Limb (tissue), 2 donors: ENCODE measurements at regions not wholly inside any gene's neighbourhood (a gene's known extent, or its start where the extent isn't known, plus 50 kb on each side); places are given as distances from the start of the nearest gene placed in this dataset.
"Not testable (repeated sequence)": the region's sequence is repeated elsewhere in the genome, so short reads cannot be mapped to it uniquely, and the experiment has no call there.

Experiments
- DNase-seq, 2 donors: peaks; one replicate each; pipeline ENCODE4 v3.0.0-alpha.2; 2016; ENCODE audit errors: extremely low spot score in 2 of 2

DNA sequence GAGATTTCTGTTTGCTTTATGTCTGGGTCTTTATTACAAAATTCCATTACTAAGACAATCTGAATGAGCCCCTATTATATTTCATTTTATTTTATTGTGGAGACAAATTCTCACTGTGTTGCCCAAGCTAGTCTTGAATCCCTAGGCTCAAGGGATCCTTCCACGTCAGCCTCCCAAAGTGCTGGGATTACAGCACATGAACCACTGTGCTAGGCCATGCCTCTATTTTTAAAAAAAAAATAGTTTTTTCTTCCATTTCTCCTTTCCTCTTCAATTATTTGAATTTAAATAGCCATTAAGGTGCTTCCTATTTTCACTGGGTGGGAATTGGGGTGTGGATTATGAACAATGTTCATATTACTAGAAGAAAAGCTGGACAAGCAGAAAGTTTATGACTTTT is 1587.4 kb downstream of the GRIK2 start:
- DNase-seq = no peak

DNA sequence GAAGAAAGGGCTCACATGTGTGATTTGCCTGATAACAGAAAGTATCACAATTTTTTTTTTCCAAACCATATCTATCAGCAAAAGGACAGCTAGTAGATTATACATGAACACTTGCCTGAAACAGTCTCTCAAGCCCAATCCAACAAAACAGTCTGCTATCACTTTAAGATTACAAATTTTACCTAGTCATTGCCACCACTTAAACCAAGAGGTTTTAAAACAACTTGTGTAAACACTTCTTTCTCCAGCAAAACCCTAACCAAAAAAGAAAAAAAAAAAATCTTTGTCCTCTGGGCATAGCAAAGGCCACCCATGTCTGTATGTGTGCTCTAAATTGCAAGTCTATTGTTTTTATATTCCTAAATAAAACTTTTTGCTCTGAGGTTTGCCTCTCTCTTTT is 1568.4 kb downstream of the GRIK2 start:
- no peak for DNase-seq

DNA sequence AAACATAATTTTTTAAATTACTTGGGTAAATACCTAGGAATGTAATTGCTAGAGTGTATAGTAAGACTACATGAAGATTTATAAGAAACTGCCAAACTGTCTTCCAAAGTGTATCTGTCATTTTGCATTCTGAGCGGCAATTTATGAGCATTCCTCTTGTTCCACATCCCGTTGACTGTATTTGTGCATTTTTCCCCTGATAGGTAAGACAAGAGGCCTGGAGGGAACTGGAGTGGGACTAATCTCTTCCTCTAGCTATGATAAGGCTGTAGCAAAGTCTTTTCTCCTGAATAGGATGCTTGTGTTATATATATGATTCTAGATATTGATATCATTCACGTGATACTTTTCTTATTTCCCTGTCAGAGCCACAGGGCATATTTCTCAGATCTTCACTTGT is 1557.5 kb downstream of the GRIK2 start:
- no peak for DNase-seq

- no peak for DNase-seq
These were observed 1551.0 kb downstream of the GRIK2 start for GRCh38 chr6:102944475-102944874.

DNA sequence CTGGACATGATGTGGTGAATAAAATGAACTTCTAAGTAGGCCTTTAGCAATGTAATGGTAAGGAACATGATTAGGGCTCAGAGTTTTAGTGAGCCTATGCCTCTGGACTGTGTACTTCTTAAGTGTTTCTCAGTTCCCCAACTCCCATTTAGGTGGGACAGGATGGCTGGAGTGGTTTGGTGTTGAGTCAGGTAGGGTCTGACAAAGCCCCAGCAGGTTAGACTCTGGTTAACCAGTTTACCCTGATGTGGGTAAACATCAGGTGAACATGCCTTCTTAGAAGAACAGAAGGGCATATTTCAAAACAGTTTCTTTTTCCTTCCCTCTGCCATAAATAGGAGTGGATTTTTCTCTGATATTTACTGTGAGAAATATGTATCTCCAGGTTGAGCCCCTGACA is 1548.7 kb downstream of the GRIK2 start:
- DNase-seq = no peak

GRCh38 chr6:102936959-102937358 is 1543.5 kb downstream of the GRIK2 start:
- no peak for DNase-seq

DNA sequence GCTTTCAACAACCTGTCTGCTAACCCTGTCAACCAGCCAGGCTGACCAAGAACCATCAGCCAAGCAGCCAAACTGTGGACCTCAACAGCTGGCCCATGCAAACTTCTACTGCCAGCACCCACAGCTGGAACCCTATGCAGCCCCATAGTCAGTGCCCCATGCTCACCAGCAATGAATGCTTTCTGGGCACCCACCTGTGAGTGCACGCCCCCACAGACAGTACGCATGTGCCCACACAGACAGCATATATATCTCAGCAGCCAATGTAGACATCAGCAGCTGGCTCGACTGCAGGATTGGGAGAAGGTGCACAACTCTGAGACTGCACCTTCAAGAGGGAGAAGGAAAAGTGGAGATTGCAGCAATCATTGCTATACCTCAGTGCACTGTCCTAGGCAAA is 1534.6 kb downstream of the GRIK2 start:
- DNase-seq = no peak

DNA sequence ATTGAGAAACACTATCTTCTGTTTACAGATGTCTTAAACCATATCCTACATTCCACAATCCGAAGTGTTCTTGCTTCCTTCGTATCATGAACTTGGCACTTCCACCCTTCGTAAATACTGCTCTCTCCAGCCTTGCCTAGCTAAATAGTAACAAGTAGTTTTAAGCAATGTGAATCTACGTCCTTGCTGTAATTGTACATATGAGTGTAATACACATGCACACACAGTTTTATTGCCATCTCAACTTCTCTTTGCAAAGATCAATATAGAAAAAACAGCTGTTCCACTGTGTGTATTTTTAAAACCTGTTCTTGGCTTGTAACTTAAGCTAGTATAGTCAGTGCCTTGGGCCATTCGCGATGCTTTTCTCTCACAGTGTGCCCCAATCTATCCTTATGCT is 1524.7 kb downstream of the GRIK2 start:
- peak in 1 of 2 donors; percentile 4 for DNase-seq

- DNase-seq = no peak
These were observed 1518.1 kb downstream of the GRIK2 start for GRCh38 chr6:102911571-102911970.

DNA sequence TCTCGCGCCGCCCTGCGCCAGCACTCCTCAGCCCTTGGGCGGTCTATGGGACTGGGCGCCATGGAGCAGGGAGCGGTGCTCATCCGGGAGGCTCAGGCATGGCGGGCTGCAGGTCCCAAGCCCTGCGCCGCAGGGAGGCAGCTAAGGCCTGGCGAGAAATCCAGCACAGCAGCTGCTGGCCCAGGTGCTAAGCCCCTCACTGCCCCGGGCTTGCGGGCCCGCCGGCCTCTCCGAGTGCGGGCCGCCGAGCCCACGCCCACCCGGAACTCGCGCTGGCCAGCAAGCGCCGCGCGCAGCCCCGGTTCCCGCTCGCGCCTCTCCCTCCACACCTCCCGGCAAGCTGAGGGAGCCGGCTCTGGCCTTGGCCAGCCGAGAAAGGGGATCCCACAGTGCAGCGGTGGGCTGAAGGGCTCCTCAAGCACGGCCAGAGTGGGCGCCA is 1517.2 kb downstream of the GRIK2 start:
- DNase-seq = not testable (repeated sequence)

DNA sequence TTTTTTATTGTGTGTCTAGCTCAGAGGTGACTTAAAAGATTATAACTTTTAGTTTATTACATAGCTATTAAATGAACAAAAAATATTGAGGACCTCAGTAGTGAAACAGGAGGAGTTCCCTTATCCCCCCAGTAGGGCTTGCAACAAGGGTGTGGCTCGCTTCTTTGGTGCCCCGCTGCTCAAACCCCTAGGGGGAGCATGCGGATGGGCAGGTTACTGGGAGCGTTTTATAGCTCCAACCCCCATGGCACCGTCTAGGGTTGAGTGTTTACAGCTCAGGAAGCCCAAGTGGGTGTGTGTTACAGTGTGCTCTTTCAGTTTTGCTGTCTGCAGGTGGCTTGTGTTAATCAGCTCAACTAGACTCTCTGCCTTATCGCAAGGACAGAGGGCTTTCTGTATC is 1513.7 kb downstream of the GRIK2 start:
- DNase-seq = no peak

DNA sequence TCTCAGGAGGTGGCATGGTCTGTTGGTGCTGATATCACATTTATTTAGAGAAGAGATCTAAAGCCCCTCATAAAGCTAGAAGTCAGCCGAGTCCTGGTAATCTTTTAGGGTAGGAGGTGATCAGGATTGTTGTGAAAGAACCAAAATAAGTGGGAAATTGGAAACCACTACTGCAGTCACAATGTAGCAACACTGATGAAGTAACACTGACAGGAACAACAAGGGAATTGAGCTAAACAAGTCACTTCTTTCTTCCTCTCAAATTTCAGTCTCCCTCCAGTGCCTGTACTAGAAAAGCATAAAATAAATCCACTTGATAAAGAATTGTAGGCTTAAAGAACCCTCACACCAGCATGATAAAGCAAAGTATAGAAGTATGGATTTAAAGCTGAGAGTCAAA is 1509.0 kb downstream of the GRIK2 start:
- DNase-seq = no peak

DNA sequence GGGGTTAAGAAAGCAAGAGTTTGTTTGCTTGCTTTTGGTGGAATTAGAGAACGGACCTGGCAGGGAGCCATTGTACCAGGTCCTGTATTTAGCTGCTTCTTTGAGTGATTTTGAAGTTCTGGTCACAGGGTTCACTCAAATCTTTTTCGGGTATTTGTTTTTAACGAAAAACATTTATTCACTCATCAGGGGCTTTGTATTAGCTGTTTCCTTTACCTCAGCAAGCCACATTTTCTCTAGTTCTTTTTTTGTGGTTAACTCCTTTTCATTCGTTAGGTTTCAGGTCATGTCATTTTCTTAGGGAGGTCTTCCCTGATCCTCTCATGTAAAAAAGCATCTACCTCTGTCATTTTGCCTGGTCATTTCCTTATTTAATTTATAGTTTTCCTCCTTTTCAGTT is 1502.2 kb downstream of the GRIK2 start:
- no peak for DNase-seq

DNA sequence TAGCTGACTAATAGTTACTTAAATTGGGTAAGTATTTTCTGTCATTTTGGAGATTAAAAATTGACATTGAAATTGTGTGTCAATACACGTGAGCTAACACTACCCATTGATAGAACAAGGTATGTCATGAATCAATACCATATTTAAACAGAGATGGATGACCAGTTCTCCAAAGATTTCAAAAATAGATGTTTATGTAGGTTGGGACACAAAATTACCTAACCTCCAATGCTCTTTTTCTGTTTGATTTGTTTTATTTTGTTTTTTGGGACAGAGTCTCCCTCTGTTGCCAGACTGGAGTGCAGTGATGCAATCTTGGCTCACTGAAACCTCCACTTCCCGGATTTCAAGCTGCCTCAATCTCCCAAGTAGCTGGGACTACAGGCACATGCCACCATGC is 1491.7 kb downstream of the GRIK2 start:
- no peak for DNase-seq

GRCh38 chr6:102853249-102853955 is 1459.9 kb downstream of the GRIK2 start:
- no peak for DNase-seq

- no peak for DNase-seq
These were observed 1455.3 kb downstream of the GRIK2 start for GRCh38 chr6:102848796-102849195.

GRCh38 chr6:102848210-102848609 is 1454.7 kb downstream of the GRIK2 start:
- no peak for DNase-seq

DNA sequence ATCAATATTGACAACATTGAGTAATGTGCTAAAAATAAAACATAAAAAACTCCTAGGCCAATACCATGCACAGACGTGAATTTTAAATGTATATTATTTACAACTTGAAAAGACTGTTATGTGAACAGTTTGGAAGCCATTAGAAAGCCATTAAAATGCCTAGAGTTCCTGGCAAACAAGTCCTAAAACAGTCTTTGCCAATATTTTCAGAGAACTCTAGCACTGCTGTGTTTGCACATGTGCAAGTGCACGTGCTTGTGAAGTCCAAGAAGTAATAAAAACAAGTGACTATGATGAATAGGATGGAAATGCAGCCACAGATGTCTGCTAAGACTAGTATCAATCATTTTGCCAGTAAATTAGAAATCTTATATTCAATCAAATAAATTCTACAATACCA is 1447.6 kb downstream of the GRIK2 start:
- peak in 1 of 2 donors; percentile 54 for DNase-seq

DNA sequence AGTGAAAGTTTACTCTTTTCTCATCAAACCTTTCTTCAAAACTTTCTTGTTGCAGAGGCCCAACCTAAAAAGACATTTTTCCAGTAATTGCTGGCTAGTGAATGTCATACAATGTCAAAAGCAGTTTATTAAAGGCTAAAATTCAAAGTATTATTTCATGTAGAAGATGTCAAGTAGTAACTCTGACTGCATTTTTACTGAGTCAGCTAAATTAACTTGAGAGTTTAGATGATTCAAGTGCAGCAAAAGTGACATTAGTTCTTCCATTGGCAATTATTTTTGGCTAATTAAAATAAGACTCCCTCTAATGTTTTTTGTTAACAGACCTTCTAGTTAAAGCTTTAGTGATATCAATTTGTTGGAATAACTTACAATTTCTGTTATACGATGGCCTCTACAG is 1438.5 kb downstream of the GRIK2 start:
- no peak for DNase-seq

DNA sequence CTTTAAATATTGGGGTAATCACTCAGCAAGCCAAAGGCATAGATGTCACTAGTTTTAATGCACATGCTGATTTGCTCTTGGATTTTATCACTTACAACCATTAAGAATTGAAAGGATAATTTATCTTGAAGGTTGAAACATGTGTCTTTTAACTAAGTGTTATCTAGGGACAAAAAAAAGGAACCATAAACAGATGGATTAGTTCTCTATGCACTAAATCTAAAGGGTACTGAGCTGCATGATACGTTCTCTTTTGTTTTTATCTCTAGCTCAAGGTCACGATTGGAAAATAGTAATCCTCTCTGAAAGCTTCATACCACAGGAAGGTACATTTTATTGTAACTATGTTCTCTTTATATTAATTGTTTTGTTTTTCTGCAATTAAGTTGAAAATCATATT is 1426.6 kb downstream of the GRIK2 start:
- no peak for DNase-seq

- DNase-seq = no peak
These were observed 1421.7 kb downstream of the GRIK2 start for GRCh38 chr6:102815207-102815606.

DNA sequence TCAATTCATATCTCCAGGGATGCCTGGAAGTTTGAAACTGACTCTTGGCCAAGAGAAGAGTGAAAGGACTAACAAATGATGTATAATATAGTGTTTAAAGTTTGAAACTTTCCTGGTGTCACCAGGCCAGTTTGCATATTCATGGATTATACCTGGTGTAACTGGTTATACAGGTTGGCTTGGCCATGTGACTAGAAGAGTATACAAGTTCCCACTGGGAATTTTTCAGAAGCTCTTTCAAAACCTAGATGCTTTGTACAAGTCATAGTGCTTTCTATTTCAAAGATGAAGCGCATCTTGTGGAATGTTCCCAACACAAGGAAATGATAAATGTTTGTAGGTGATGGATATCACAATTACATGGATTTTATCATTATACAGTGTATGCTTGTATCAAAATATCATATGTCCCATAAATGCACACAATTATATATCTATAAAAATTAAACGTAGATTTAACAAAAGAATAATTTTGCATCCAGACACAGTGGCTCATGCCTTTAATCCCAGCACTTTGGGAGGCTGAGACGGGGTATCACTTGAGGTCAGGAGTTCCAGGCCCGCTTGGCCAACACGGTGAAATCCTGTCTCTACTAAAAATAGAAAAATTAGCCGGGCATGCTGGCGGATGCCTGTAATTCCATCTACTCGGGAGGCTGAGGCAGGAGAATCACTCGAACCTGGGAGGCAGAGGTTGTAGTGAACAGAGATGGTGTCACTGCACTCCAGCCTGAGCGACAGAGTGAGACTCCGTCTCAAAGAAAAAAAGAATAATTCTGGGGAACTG is 1420.2 kb downstream of the GRIK2 start:
- no peak for DNase-seq

- DNase-seq = no peak
These were observed 1418.7 kb downstream of the GRIK2 start for GRCh38 chr6:102812242-102812641.
